ENCODE measurements at regions not wholly inside any gene's neighbourhood (a gene's known extent, or its start where the extent isn't known, plus 50 kb on each side); places are given as distances from the start of the nearest gene placed in this dataset.
A peak's percentile ranks its signal among the peaks of the same experiment; 100 is the strongest.

- Histone ChIP-seq H4K20me1 (ENCODE audit: insufficient read depth, low read length) (no peaks in the 10 kb centered on the region), H3K27ac (ENCODE audit: low read depth, low read length) (peak overlapping the region; percentile 55), H3K79me2 (ENCODE audit: insufficient read depth, low read length) (no peaks in the 10 kb centered on the region), H3K4me3 (ENCODE audit: insufficient read depth, low read depth, low read length) (no peak overlapping the region), H3K4me2 (ENCODE audit: low read length) (peak overlapping the region; percentile 63), H3K9me3 (ENCODE audit: insufficient read depth, low read depth, low read length) (no peaks in the 10 kb centered on the region), H2AFZ (ENCODE audit: low read depth, low read length) (no peak overlapping the region), H3K27me3 (ENCODE audit: insufficient read depth, low read length) (no peaks in the 10 kb centered on the region), H3K36me3 (ENCODE audit: insufficient read depth, low read length) (no peaks in the 10 kb centered on the region), H3K4me1 (ENCODE audit: insufficient read depth, low read length) (peaks cover 15% of the 10 kb centered on the region), H3K9ac (ENCODE audit: low read length) (peak overlapping the region; percentile 20)
- Mint-ChIP-seq H3K27me3 (ENCODE audit: low read depth, unreplicated experiment) (no peaks in the 10 kb centered on the region), H3K27ac (ENCODE audit: unreplicated experiment) (no peak overlapping the region), H3K36me3 (ENCODE audit: low read depth, unreplicated experiment) (no peaks in the 10 kb centered on the region), H3K4me1 (ENCODE audit: low read depth, unreplicated experiment) (peaks cover 18% of the 10 kb centered on the region), H3K9me3 (ENCODE audit: unreplicated experiment) (peaks cover 3% of the 10 kb centered on the region), H3K4me3 (ENCODE audit: unreplicated experiment) (no peak overlapping the region)
- DNase-seq (ENCODE audit: low read depth) (peak; percentile 50), FAIRE-seq (peak; percentile 23)
- no peak for TF ChIP-seq EZH2 (IDR thresholded peaks at IDR 0.05; ENCODE audit: insufficient read depth, low read length)
- TF ChIP-seq, protein P1, sequence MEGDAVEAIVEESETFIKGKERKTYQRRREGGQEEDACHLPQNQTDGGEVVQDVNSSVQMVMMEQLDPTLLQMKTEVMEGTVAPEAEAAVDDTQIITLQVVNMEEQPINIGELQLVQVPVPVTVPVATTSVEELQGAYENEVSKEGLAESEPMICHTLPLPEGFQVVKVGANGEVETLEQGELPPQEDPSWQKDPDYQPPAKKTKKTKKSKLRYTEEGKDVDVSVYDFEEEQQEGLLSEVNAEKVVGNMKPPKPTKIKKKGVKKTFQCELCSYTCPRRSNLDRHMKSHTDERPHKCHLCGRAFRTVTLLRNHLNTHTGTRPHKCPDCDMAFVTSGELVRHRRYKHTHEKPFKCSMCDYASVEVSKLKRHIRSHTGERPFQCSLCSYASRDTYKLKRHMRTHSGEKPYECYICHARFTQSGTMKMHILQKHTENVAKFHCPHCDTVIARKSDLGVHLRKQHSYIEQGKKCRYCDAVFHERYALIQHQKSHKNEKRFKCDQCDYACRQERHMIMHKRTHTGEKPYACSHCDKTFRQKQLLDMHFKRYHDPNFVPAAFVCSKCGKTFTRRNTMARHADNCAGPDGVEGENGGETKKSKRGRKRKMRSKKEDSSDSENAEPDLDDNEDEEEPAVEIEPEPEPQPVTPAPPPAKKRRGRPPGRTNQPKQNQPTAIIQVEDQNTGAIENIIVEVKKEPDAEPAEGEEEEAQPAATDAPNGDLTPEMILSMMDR (IDR thresholded peaks at IDR 0.05; ENCODE audit: insufficient read depth, low read depth, low read length) = no peak
Observed at GRCh38 chr17:5826384-5826783, 242.1 kb upstream of the NLRP1 start.

DNA sequence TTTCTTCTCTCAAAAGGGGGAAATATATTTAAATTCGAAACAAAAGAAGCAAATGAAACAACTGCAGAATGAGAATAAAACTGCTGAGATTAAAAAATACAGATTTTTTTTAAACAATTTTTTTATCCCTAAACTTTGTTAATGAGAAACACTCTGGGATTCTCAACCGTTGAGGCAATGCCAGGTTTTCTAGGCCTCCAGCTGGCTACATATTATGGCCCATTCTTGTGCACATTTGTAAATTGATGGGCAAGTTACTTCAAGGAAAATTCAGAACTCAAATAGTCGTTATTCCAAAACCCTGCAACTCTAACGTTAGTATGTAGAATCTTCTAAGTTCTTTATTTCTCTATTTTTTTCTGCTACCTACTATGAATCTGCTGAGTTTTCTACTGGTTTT is 239.3 kb upstream of the WSCD1 start:
- Histone ChIP-seq H3K27ac (ENCODE audit: low read depth, low read length) (no peak overlapping the region), H3K9ac (ENCODE audit: low read length) (no peak overlapping the region), H3K4me3 (ENCODE audit: insufficient read depth, low read depth, low read length) (no peak overlapping the region), H3K36me3 (ENCODE audit: insufficient read depth, low read length) (no peaks in the 10 kb centered on the region), H3K9me3 (ENCODE audit: insufficient read depth, low read depth, low read length) (no peaks in the 10 kb centered on the region), H3K79me2 (ENCODE audit: insufficient read depth, low read length) (no peaks in the 10 kb centered on the region), H3K27me3 (ENCODE audit: insufficient read depth, low read length) (no peaks in the 10 kb centered on the region), H3K4me2 (ENCODE audit: low read length) (no peak overlapping the region), H3K4me1 (ENCODE audit: insufficient read depth, low read length) (peaks cover 17% of the 10 kb centered on the region), H4K20me1 (ENCODE audit: insufficient read depth, low read length) (no peaks in the 10 kb centered on the region), H2AFZ (ENCODE audit: low read depth, low read length) (no peak overlapping the region)
- TF ChIP-seq, protein P1 (IDR thresholded peaks at IDR 0.05; ENCODE audit: insufficient read depth, low read depth, low read length) = no peak
- TF ChIP-seq EZH2 (IDR thresholded peaks at IDR 0.05; ENCODE audit: insufficient read depth, low read length) = no peak
- Mint-ChIP-seq H3K27ac (ENCODE audit: unreplicated experiment) (no peak overlapping the region), H3K9me3 (ENCODE audit: unreplicated experiment) (peaks cover 3% of the 10 kb centered on the region), H3K27me3 (ENCODE audit: low read depth, unreplicated experiment) (no peaks in the 10 kb centered on the region), H3K4me3 (ENCODE audit: unreplicated experiment) (no peak overlapping the region), H3K4me1 (ENCODE audit: low read depth, unreplicated experiment) (peaks cover 20% of the 10 kb centered on the region), H3K36me3 (ENCODE audit: low read depth, unreplicated experiment) (no peaks in the 10 kb centered on the region)
- no peak for FAIRE-seq
- no peak for DNase-seq (ENCODE audit: low read depth)

- no peaks in the 10 kb centered on the region for H3K27me3 ChIP-seq (ENCODE audit: insufficient read depth, low read length)
- H4K20me1 ChIP-seq (ENCODE audit: insufficient read depth, low read length) = no peaks in the 10 kb centered on the region
- H3K27me3 Mint-ChIP-seq (ENCODE audit: low read depth, unreplicated experiment) = no peaks in the 10 kb centered on the region
- no peaks in the 10 kb centered on the region for H3K36me3 Mint-ChIP-seq (ENCODE audit: low read depth, unreplicated experiment)
- peak overlapping the region; percentile 57 for H3K27ac ChIP-seq (ENCODE audit: low read depth, low read length)
- peak overlapping the region; percentile 44 for H3K4me2 ChIP-seq (ENCODE audit: low read length)
- H3K4me3 ChIP-seq (ENCODE audit: insufficient read depth, low read depth, low read length) = no peak overlapping the region
- peak overlapping the region; percentile 1 for H3K9ac ChIP-seq (ENCODE audit: low read length)
- peaks cover 14% of the 10 kb centered on the region for H3K4me1 Mint-ChIP-seq (ENCODE audit: low read depth, unreplicated experiment)
- no peak overlapping the region for H3K4me3 Mint-ChIP-seq (ENCODE audit: unreplicated experiment)
- peaks cover 3% of the 10 kb centered on the region for H3K9me3 Mint-ChIP-seq (ENCODE audit: unreplicated experiment)
- DNase-seq (ENCODE audit: low read depth) (peak; percentile 78), FAIRE-seq (peak; percentile 97)
- peak overlapping the region; percentile 21 for H3K27ac Mint-ChIP-seq (ENCODE audit: unreplicated experiment)
- no peaks in the 10 kb centered on the region for H3K9me3 ChIP-seq (ENCODE audit: insufficient read depth, low read depth, low read length)
- peaks cover 13% of the 10 kb centered on the region for H3K4me1 ChIP-seq (ENCODE audit: insufficient read depth, low read length)
- H2AFZ ChIP-seq (ENCODE audit: low read depth, low read length) = no peak overlapping the region
- TF ChIP-seq EZH2 (IDR thresholded peaks at IDR 0.05; ENCODE audit: insufficient read depth, low read length) = no peak
- TF ChIP-seq, protein P1 (IDR thresholded peaks at IDR 0.05; ENCODE audit: insufficient read depth, low read depth, low read length) = no peak
- H3K36me3 ChIP-seq (ENCODE audit: insufficient read depth, low read length) = no peaks in the 10 kb centered on the region
- no peaks in the 10 kb centered on the region for H3K79me2 ChIP-seq (ENCODE audit: insufficient read depth, low read length)
Observed at GRCh38 chr17:5832886-5833285, 237.3 kb upstream of the WSCD1 start.
